MV-4-11 (cell line): ENCODE measurements at regions not wholly inside any gene's neighbourhood (a gene's known extent, or its start where the extent isn't known, plus 50 kb on each side); places are given as distances from the start of the nearest gene placed in this dataset.

Experiments
- DNase-seq: peaks from one replicate; lab custom pipeline; 2025; lab: John Stamatoyannopoulos, UW

DNA sequence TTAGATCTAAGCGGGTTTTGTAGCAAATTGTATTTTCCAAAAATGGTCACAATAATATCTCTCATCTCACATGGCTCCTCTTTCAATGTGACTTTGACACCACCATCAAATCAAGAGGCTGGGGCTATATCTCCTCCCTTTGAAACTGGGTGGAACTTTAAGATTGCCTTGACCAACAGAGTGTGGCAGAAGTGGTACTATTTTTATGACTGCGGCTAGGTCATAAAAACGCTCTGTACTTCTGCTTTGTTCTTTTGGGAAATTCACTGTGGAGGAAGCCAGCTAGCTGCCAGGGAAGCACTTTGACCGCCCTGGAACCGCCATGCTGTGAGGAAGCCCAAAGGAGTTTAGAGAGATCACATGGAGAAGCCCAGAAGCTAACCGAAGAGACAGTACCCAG, 50.7 kb upstream of the ACOT11 start:
- DNase-seq = peak; percentile 54

DNA sequence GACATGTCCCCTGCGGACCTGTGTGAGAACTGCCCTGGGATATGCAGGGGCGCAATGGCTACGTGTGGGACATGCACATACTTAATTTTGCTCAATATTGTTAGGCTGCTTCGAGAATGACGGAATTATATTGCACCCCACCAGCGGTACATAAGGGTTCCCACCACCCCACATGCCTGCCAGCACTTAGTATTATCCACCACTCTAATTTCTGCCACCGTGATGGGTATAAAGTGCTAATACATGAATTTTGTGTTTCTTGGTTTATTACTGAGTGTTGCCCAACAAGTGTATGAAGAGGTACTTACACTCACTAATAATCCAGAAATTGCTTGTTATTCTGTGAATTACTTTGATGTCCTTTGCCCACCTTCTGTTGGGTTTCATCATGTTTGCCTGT, 52.1 kb upstream of the ACOT11 start:
- no peak for DNase-seq

DNA sequence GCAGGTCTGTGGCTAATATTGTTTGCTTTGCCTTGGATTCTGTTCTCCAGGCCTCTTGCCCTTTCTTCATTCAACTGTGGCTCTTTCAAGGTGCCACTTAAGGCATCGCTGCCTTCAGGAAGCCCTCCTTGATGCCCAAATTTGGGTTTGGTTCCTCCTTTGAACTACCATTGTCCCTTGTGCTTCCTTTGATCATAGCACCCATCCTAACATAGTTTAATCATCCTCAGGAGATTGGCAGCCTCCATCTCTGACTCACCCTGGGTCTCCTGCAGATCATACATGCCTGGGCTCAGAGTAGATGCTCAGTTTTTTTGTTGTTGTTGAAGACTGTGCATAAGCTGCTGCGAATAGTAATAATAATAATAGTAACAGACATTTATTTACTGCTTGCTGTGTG, 54.4 kb upstream of the ACOT11 start:
- peak; percentile 12 for DNase-seq

DNA sequence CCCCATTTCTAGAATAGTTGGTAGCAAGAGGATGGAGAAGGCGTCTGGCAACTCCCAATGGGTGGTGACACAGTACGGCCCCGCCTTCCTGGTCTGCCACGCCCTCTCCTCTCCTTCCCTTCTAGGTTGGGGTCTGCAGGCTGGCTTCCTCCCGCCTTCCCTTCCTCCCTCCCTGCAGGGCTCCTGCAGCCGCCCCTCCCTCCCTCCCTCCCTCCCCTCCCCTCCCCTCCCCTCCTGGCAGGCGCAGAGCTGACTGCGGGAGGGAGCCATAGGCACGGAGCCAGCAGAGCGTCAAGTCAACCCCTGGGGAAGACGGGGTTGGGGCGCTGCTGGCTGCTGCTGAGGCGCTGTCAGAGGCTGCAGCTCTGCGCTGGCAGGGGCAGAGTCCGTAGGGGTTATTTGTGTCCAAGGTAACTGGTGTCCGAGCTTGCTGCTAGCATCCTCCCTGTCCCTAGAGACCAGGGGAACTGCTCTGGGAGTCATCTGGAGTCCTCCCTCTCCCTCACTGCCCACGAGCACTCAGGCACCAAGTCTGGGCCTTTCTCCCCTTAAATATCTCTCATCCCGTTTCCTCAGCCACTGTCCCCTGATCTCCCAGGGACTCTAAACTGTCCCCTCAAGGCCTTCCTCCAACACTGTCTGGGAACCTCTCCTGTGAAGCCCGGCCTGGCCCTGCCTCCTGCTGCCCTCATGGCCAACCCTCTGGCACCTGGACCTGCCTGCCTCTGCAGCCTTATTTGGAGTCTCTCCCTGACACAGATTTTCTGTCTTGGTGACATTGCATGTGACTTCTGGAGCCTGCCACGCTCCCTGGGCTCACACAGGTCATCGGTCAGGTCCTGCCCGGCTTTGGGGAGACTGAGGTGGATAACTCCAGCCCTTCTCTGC, 57.4 kb upstream of the ACOT11 start:
- DNase-seq = no peak

DNA sequence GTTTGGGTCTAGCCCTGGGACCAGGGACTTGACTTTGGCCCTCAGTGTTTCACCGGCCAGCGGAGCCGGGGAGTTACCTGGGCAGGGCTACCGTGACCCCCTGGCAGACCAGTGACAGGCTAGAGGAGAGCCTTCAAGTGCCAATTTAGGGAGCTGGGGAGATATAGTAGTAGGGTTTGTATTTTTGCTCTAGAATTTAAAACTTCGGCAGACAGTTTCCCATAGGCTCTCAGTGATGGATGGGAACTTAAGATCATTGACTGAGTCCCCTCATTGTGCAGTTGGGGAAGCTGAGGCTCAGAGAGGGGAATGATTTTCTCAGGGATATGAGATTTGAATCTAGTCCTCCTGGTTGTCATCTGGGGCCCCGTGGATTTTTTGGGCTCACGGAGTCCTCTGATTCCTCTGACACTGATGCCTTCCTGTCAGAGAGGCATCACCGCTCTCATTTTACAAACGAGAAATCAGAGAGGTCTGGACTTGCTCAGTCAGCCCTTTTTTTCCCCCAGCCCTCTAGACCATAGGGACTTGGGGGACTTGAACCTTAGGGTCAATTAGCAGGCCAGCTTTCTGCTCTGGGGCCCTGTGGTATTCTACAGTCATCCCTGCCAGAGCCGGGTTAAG, 58.3 kb upstream of the ACOT11 start:
- no peak for DNase-seq

DNA sequence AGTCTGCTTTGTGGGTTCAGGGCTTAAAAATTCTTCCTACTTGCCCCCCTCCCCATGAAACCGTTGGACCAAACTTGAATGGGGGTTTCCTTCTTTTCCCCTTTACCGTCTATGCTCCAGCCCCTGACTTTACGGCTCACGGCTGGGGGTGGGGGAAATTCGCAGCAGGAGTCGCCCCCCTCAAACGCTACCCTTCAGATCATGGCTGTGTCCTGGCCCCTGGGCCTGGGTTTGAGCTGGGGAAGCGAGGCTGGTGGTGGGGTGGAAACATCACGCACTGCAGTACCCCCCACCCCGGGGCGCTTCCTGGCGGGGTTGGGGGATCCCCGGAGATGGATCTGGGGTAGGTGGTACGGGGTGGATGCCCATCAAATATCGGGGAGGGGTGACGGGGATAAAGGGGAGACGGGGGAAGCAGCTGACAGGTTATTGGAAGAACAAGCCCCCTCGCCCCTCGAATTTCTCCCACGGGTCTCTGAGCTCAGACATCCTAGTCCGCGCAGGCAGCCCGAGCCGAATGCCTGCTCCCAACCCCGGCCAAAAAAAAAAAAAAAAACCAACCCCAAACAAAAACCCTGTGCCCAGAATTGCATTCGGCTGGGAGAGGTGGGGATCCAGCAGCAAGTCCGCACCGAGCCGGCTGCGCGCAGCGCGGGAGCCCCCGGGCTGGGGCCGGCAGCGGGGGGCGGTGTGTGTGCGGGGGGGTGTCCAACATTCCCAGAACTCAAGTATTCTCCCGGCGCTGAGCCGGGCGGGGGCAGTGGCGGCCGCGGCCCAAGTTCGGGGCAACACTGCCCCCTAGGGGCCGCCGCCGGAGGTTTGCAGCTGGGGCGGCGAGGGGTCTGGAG, 59.0 kb upstream of the ACOT11 start:
- DNase-seq = peak; percentile 63

DNA sequence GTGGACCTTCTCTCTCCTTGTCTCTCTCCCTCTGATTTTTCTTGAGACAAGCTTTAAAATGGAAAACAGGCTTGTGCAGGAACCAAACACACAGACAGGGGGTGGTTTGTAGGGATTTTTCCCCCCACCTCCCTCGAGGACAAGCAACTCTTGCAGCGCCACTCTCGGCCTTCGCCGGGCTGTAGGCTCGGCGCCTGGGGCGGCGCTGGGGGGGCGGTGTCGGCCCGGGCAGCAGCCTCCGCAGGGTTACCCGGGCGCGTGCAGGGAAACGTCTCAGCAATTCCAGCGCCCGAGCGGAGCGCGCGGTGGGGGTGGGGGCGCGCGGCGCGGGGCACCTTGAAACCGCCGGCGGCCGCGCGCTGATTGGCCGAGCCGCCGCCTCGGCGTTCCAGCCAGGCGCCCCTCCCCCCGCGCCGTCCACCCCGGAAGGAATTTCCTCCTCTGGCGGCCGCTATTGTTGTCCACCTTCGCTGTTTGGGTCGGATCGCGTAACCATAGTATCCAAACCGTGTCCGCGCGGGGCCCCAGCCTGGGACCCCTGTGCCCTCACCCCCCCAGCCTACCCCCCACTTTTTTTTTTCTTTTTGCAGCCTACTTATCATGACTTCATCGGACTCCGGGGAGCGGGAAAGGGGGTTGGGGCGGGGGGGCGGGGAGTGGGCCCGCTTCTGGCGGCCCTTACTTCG, 59.8 kb upstream of the ACOT11 start:
- DNase-seq = peak; percentile 68

DNA sequence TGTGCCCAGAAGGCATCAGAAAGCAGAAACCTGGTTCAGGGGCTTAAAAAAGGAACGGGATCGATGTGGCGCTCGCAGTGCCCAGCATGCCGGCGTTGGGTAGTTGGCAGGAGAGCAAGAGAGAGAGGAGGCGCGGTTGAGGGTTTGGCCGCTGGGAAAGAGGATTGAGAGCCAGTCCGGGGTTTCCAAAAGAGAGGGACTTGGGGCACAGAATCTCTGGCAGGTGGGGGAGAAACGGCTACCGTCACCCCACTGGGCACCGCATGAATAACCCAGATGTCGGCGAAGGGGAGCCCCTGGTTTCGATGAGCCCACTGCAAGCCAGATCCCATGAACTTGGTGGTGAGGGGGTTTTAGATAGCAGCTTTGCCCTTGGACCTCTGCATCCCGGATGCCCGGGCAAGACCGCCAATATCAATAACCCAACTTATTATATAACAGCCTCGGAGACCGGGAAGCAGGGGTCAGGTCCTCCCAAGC, 60.4 kb upstream of the ACOT11 start:
- DNase-seq = no peak

DNA sequence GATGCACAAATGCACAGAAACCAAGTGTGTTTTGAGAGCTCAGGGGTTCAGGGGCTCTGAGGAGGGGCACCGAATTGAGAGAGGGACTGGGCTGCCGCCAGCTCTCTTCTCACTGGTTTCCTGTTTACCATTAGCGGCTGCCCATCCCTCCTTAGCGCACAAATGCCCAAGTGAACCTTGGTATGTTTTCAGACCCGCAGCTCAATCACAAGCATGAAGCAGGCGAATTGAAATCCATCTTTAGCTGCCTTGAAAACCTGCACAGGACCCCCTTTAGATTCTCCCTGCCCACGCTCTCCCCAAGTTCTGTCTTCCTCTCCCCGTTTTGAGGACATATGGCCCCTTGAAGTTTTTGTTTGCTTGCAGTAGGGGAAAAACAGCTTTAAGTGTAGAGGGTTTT, 61.1 kb upstream of the ACOT11 start:
- DNase-seq = no peak

DNA sequence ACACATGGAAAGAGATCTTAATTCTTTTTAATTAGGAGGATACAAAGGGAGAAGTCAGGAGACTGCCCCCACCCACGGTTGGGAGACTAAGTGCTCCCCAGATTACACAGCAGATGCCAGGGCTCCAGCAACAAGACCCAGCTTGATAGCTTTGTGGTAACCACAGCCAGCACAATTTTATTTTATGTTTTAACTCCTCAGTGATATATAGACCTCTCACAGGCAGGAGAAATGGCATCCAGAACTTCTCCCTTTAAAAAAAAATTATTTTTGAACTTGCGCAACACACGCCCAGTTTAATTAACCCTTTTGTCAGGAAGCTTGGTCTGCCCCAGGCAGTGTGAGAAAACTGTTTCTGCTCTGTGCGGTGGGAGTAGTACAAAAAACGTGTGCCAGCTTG, 62.6 kb upstream of the ACOT11 start:
- DNase-seq = peak; percentile 72

DNA sequence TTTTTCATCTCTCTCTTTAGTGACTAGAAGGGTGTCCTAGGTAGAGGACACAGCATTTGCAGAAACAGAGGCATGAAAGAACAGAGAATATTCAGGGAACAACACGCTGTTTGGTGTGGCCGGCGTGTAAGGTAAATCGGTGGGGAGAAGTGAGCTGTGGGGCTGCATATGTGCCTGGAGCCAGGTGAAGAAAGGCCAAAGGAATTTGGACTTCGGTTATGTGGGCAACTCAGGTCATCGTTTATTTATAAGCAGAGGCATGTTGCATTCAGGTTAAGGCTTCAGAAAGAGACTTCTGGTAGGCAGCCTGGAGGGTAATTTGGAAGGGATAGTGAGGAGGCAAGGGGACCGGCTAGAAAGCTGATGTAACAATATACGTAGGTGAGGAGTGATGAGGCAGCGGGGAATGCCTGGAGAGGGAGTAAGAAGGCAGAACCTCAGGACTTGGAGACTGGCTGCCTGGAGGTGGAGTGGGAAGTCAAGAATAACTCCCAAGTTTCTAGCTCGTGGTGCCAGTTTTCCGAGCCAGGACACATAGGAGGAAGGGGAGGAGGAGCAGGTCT, 64.1 kb upstream of the ACOT11 start:
- DNase-seq = no peak

DNA sequence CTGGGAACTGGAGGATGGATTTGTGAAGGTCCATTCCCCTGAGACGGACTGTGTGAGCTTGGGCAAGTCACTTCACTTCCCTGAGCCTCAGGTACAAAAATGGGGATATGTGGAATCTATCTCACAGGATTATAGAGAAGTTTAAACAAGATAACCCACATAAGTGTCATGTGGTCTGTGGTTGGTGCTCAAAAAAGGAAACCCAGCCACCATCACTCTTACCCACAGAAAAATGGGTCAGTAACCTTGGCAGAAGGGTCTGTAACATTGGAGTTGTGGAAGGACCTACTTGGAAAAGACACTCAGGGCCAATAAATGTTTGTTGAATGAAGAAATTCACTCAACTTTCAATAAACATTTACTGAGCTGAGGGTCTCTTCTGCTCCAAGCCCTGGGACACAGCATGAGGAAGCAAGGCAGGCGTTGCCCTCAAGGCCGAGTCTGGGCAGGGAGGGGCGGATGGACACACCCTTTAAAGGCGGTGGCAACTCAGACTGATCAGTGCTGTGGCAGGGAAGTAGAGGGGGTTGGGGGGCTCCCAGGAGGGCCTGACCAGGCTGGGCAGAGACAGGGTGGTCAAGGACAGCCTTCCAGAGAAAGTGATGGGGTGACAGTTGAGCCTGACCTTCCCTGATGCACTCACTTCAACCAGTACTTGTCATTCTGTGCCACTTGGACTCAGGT, 66.7 kb upstream of the ACOT11 start:
- peak; percentile 54 for DNase-seq

DNA sequence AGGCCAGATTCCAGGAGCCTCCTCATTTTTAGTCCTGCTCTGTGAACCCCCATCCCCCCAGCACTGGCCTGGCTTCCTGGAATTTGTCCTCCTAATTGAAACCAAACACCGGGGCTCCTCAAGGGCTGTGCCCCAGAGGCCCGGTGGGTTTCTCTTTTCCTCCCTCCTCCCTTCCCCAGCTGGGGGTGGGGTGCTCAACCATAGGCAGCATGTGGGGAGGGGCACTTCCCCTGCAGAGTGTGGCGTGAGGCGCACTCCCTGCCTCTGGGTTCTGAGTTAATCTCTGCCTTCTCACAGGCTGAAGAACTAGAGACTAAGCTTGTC, 67.5 kb upstream of the ACOT11 start:
- peak; percentile 21 for DNase-seq

DNA sequence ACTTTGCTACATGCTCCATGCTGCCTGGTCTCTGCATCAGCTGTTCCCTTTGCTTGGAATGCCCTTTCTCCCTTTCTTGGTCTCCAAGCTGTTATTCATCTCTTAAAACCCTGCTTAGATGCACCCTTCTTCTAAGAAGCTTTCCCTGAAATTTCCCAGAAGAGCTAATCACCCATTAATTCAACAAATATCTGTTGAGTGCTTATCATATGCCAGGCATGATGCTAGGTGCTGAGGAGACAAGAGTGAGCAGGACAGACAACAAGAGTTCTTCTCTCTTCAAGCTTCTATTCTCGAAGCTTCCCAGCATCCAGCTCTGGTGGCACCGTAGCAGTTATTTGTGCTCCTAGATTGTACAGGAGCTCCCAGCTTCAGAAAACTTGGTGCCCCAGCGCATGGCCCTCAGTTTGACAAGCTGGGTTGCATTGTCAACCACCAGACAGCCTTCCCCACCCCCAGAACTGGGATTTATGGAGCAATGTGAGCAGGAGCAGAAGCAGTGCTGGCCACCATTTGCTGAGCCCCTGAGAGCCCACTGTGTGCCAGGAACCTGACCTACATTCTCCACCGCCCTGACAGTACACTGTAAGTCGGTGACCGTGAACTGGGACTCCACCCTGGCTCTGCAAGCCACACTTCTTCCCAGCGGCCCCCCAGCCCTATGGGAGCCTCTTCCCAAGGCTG, 68.0 kb upstream of the ACOT11 start:
- DNase-seq = no peak

DNA sequence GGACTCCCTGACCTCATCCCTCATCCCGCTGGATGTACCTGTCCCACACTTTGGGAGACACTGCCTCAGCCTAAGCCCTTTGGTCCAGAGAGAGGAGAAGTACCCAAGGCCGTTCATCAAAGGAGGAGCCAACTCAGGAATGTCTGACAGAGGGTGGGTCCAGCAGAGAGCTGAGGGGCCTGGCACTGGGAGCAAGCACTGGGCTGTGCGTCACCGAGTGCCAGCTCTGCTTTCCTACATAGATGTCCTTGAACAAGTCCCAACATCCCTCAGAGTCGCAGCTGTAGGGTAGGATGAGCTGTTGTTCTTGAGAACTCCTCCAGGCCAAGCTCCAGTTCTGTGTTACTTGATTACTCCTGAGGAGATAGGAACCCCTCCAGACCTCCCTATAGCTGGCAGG, 68.8 kb upstream of the ACOT11 start:
- DNase-seq = no peak

DNA sequence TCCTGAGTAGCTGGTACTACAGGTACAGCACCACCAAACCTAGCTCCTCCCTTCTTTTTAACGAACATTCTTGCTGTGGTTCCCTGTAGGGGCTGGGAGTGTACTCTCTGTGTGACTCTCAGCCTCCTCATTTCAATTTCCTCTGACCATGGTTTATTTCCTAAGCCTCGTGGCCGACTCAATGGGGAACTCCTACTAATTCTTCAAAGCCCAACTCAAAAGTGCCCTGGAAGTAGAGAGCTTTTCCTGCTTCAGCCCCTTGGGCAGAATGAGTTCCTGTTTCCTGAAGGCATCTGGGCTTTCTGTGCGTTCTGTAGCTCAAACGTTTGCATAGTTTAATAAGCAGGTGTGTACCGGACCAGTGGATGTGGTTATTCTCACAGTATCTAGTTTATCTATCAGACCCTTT, 70.9 kb upstream of the ACOT11 start:
- peak; percentile 47 for DNase-seq

DNA sequence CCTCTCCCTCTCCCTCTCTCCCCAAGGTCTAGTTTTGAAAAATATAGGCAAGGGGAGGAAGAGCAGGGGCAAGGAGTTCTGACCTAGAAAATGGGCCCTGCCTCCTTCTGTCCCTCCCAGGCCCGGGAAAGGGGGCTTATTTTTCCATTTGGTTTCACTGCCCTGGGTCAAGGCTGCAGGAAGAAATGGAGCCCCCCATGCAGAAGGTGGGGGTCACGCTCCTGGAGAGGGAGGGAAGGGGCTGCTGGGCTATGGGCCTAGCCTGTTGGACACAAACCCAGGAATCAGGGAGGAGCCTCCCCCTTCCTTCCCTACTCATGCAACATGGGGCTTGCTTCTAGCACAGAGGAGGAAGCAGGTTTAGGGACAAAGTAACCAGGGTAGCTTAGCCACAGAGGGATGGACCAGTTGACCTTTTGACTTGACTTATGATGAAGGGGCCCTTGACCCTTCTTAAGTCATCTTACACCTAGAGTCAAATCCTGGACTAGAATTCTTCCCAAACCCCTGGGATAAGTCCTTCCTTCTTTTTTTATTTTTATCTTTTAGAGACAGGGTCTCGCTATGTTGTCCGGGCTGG, 70.4 kb upstream of the SSBP3 start:
- no peak for DNase-seq

DNA sequence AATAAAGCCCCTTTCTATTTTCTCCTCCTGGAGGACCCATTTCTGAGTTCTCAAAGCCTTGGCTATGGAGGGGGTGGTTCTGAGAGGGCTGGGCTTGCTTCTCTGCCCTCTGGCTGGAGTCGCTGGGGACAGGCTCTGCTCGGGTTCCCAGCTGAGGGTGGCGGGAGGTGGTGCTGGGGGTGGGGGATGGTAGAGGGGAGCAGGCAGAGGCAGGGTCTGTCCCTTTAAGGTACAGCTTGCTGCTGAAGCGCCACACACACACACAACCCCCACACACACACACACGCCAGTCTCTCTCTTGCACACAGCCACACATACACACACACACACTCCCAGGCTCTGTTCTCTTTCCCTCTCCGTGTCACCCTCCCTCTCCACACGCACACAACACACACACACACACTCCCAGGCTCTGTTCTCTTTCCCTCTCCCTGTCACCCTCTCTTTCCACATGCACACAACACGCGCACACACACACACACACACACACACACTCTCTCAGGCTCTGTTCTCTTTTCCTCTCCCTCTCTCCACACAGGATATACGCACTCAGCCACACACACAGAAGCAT, 69.8 kb upstream of the SSBP3 start:
- DNase-seq = peak; percentile 56

DNA sequence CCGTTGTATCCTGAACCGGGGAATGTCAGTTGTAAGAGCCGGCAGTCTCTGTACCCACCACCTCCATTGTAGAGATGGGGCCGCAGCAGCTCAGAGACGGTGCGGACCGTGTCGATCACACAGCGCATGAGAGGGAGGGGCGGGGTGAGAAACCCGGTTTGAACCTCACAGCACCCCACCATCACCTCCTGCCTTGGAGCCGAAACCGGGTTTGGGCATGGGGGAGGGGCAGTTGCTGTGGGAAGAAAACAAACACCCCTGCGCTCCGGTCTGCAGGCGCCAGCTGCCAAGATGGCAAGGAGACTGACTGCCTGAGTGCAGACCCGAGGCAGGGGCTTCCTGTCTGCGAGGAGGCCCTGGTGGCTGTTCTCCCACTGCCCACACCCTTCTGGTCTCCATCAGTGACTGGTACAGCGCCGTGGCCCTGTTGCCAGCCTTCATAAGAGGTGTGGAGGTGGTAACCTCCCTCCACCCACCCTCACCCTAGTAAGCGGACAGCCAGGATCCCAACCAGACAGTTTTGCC, 69.2 kb upstream of the SSBP3 start:
- no peak for DNase-seq
